GM06990 (cell line): ENCODE measurements at regions not wholly inside any gene's neighbourhood (a gene's known extent, or its start where the extent isn't known, plus 50 kb on each side); places are given as distances from the start of the nearest gene placed in this dataset.
A peak's percentile ranks its signal among the peaks of the same experiment; 100 is the strongest.

Experiments
- DNase-seq: peaks from one replicate; pipeline ENCODE4 v3.0.0-alpha.2; 2011; ENCODE audit not compliant: insufficient read length; ENCODE audit errors: extremely low read depth
- H3K27me3 ChIP-seq: replicated peaks from 2 replicates; pipeline ENCODE4 v1.6.0; 2011; ENCODE audit warnings: low read length; ENCODE audit not compliant: control insufficient read depth, insufficient read depth
- H3K36me3 ChIP-seq: 2 replicates; pipeline ENCODE4 v1.5.1; 2011; ENCODE audit warnings: low read length; ENCODE audit not compliant: control insufficient read depth, insufficient read depth
- H3K4me3 ChIP-seq: replicated peaks from 2 replicates; pipeline ENCODE4 v1.5.1; 2011; ENCODE audit warnings: low read depth, mild to moderate bottlenecking, control low read depth, low read length
- TF ChIP-seq, protein P1 (sequence below): IDR thresholded peaks from 2 replicates; pipeline ENCODE4 v1.5.1; 2011; ENCODE audit warnings: low read length, control low read depth, mild to moderate bottlenecking, inconsistent platforms; ENCODE audit not compliant: insufficient read depth, poor library complexity, severe bottlenecking

DNA sequence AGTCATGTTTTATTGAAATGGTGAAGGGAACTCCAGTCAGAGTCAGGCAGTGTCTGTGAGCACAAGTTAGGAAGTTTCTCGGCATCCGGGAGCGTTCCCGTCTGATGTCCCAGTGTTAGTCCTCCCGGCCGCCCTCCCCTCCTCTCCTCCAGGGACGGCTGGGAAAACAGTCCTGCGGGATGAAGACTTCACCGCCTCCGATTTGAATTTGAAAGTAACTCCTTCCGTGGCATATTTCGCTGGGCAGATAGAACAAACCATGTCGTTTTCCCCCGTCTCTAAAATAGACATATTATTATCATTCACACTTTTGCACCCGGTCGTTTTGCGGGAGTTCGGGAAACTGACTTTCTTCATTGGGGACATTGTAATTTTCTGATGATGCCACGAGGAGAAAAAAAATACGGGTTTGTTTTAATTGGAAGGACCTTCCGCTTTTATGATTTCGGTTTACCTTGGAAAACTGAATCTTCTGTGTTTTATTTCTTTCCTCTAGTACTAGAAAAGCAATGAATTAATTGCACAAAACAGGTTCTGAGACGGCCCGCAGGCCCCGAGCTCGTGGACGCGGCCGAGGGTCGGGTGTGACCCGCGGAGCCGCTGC, 76.6 kb downstream of the ZIC5 start:
- no peak overlapping the region for H3K4me3 ChIP-seq
- no peak for DNase-seq
- TF ChIP-seq, protein P1, sequence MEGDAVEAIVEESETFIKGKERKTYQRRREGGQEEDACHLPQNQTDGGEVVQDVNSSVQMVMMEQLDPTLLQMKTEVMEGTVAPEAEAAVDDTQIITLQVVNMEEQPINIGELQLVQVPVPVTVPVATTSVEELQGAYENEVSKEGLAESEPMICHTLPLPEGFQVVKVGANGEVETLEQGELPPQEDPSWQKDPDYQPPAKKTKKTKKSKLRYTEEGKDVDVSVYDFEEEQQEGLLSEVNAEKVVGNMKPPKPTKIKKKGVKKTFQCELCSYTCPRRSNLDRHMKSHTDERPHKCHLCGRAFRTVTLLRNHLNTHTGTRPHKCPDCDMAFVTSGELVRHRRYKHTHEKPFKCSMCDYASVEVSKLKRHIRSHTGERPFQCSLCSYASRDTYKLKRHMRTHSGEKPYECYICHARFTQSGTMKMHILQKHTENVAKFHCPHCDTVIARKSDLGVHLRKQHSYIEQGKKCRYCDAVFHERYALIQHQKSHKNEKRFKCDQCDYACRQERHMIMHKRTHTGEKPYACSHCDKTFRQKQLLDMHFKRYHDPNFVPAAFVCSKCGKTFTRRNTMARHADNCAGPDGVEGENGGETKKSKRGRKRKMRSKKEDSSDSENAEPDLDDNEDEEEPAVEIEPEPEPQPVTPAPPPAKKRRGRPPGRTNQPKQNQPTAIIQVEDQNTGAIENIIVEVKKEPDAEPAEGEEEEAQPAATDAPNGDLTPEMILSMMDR: no peak
- no peaks in the 10 kb centered on the region; the same call in 1 of the 2 replicates for H3K27me3 ChIP-seq
- no peaks in the 10 kb centered on the region for H3K36me3 ChIP-seq

DNA sequence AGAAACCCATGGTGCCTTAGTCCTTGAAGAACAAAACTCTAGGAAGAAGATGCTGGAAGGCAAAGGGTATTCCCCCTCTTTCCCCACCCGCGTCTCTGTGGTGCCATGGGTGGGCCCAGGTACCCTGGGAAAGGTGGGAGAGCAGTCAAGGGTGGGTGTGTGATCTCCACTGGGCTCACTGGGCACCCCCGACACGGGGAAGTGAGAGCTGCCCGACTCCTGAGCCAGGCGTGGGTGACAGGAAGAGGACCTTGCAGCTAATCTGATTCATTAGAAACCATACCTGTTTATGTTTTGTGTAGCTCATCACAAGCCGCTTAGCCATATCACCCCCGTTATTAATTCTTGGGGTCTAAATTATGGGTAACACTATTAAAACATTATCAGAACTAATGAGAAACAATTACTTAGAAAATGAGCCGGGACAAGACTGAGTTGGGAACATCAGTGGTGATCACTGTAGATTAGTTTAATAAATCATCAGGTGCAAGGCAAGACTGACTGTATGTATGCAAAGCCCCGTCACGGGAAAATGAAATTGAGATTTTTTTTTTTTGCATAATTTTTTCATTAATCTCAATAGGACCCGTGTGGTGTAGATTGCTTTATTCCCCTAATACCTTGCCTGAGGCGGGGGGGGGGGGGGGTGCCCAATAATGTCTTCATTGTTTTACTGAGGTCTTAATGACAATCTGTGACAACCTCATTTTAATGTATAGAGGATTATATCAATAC, 77.3 kb downstream of the ZIC5 start:
- Histone ChIP-seq H3K27me3 (no peaks in the 10 kb centered on the region; the same call in 1 of the 2 replicates), H3K4me3 (no peak overlapping the region), H3K36me3 (no peaks in the 10 kb centered on the region)
- DNase-seq: no peak
- TF ChIP-seq, protein P1: no peak

DNA sequence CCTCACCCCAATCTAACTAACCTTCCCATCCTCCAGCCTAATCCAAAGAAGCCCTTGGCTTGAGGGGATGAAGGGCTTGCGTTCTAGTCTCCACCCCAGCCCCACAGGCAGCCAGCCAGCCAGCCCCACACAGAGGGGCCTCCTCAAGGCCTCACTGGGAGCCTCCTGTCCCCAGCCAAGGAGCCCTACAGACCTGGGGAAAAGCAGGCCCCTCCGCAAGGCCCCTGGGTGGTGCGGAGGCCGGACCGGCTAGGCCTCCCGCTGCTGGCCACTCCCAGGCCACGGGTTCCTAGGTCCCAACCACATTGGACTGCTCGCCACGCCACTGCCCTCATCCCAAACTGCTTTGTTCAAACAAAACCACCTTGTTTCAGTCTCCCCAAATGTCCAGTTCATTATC, 78.0 kb downstream of the ZIC5 start:
- DNase-seq: no peak
- Histone ChIP-seq H3K4me3 (no peak overlapping the region), H3K27me3 (no peaks in the 10 kb centered on the region; the same call in 1 of the 2 replicates), H3K36me3 (no peaks in the 10 kb centered on the region)
- TF ChIP-seq, protein P1: no peak

GRCh38 chr13:99892866-99893504, 78.6 kb downstream of the ZIC5 start:
- TF ChIP-seq, protein P1: no peak
- Histone ChIP-seq H3K27me3 (no peaks in the 10 kb centered on the region; the same call in 1 of the 2 replicates), H3K36me3 (no peaks in the 10 kb centered on the region), H3K4me3 (peak overlapping the region; percentile 51)
- no peak for DNase-seq

GRCh38 chr13:99892196-99892613, 79.4 kb downstream of the ZIC5 start:
- DNase-seq: no peak
- TF ChIP-seq, protein P1: no peak
- H3K4me3 ChIP-seq: peak overlapping the region; percentile 51
- no peaks in the 10 kb centered on the region; the same call in 1 of the 2 replicates for H3K27me3 ChIP-seq
- no peaks in the 10 kb centered on the region for H3K36me3 ChIP-seq
